Progenitor cell of endocrine pancreas (in vitro differentiated cells): ENCODE measurements at regions not wholly inside any gene's neighbourhood (a gene's known extent, or its start where the extent isn't known, plus 50 kb on each side); places are given as distances from the start of the nearest gene placed in this dataset.

ENCODE experiments used
- DNase-seq: peaks from one replicate; pipeline ENCODE4 v3.0.0; 2021; ENCODE audit warnings: low spot score; ENCODE audit not compliant: unreplicated experiment
- H3K27ac Mint-ChIP-seq: 2 replicates; pipeline ENCODE4 v1.8.0; 2021; ENCODE audit warnings: mild to moderate bottlenecking, moderate library complexity, mixed read lengths
- H3K27me3 Mint-ChIP-seq: 2 replicates; pipeline ENCODE4 v1.8.0; 2021; ENCODE audit warnings: mixed read lengths
- H3K36me3 Mint-ChIP-seq: 2 replicates; pipeline ENCODE4 v1.8.0; 2022; ENCODE audit warnings: mixed read lengths; ENCODE audit not compliant: insufficient read depth
- H3K4me1 Mint-ChIP-seq: 2 replicates; pipeline ENCODE4 v1.8.0; 2021; ENCODE audit warnings: low read depth, mixed read lengths
- H3K4me3 Mint-ChIP-seq: 2 replicates; pipeline ENCODE4 v1.8.0; 2021; ENCODE audit warnings: low read depth, mild to moderate bottlenecking, moderate library complexity, mixed read lengths
- H3K9me3 Mint-ChIP-seq: 2 replicates; pipeline ENCODE4 v1.8.0; 2021; ENCODE audit warnings: low read depth, mixed read lengths
- CTCF ChIP-seq: fragments of 200-600 bp; sonication (generic); IDR thresholded peaks from one replicate; pipeline ENCODE4 v1.5.0; 2021; ENCODE audit warnings: antibody characterized with exemption, mild to moderate bottlenecking; ENCODE audit not compliant: unreplicated experiment

GRCh38 chr4:174137698-174138097 lies 145.8 kb downstream of the FBXO8 start:
- Mint-ChIP-seq H3K4me1 (no peaks in the 10 kb centered on the region), H3K4me3 (no peak overlapping the region), H3K27me3 (no peaks in the 10 kb centered on the region), H3K36me3 (no peaks in the 10 kb centered on the region), H3K9me3 (no peaks in the 10 kb centered on the region), H3K27ac (no peak overlapping the region)
- TF ChIP-seq CTCF = no peak
- DNase-seq = no peak

- no peak overlapping the region for H3K27ac Mint-ChIP-seq
- H3K36me3 Mint-ChIP-seq = no peaks in the 10 kb centered on the region
- TF ChIP-seq CTCF = no peak
- no peak overlapping the region for H3K4me3 Mint-ChIP-seq
- H3K9me3 Mint-ChIP-seq = no peaks in the 10 kb centered on the region
- DNase-seq = no peak
- H3K4me1 Mint-ChIP-seq = no peaks in the 10 kb centered on the region
- no peaks in the 10 kb centered on the region for H3K27me3 Mint-ChIP-seq
Observed at GRCh38 chr4:174135936-174136406, 147.5 kb downstream of the FBXO8 start.

- DNase-seq = no peak
- Mint-ChIP-seq H3K36me3 (no peaks in the 10 kb centered on the region), H3K27me3 (no peaks in the 10 kb centered on the region), H3K4me1 (no peaks in the 10 kb centered on the region), H3K9me3 (no peaks in the 10 kb centered on the region), H3K4me3 (no peak overlapping the region), H3K27ac (no peak overlapping the region)
- TF ChIP-seq CTCF = no peak
Observed at GRCh38 chr4:174135530-174135929, 147.9 kb downstream of the FBXO8 start.

- Mint-ChIP-seq H3K27ac (no peak overlapping the region), H3K9me3 (no peaks in the 10 kb centered on the region), H3K36me3 (no peaks in the 10 kb centered on the region), H3K27me3 (peaks cover 3% of the 10 kb centered on the region), H3K4me3 (no peak overlapping the region), H3K4me1 (no peaks in the 10 kb centered on the region)
- TF ChIP-seq CTCF = no peak
- DNase-seq = no peak
Observed at GRCh38 chr4:174134361-174134760, 149.1 kb downstream of the FBXO8 start.

- no peak for DNase-seq
- Mint-ChIP-seq H3K36me3 (no peaks in the 10 kb centered on the region), H3K4me1 (no peaks in the 10 kb centered on the region), H3K4me3 (no peak overlapping the region), H3K27ac (no peak overlapping the region), H3K27me3 (peaks cover 3% of the 10 kb centered on the region), H3K9me3 (no peaks in the 10 kb centered on the region)
- no peak for TF ChIP-seq CTCF
Observed at GRCh38 chr4:174133551-174133950, 149.9 kb downstream of the FBXO8 start.
